ENCODE measurements at regions not wholly inside any gene's neighbourhood (a gene's known extent, or its start where the extent isn't known, plus 50 kb on each side); places are given as distances from the start of the nearest gene placed in this dataset.

GRCh38 chr3:144189044-144189443 is 217.4 kb downstream of the DIPK2A start:
- TF ChIP-seq, protein P1, sequence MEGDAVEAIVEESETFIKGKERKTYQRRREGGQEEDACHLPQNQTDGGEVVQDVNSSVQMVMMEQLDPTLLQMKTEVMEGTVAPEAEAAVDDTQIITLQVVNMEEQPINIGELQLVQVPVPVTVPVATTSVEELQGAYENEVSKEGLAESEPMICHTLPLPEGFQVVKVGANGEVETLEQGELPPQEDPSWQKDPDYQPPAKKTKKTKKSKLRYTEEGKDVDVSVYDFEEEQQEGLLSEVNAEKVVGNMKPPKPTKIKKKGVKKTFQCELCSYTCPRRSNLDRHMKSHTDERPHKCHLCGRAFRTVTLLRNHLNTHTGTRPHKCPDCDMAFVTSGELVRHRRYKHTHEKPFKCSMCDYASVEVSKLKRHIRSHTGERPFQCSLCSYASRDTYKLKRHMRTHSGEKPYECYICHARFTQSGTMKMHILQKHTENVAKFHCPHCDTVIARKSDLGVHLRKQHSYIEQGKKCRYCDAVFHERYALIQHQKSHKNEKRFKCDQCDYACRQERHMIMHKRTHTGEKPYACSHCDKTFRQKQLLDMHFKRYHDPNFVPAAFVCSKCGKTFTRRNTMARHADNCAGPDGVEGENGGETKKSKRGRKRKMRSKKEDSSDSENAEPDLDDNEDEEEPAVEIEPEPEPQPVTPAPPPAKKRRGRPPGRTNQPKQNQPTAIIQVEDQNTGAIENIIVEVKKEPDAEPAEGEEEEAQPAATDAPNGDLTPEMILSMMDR (IDR thresholded peaks at IDR 0.05), result no peak
- TF ChIP-seq POLR2AphosphoS5 (IDR thresholded peaks at IDR 0.05), result no peak
- TF ChIP-seq POLR2A (IDR thresholded peaks at IDR 0.05), result no peak
